Lower lobe of right lung (tissue), 2 donors: ENCODE measurements at regions not wholly inside any gene's neighbourhood (a gene's known extent, or its start where the extent isn't known, plus 50 kb on each side); places are given as distances from the start of the nearest gene placed in this dataset.

Experiments
- ATAC-seq, 2 donors: fragments of 200-7000 bp; cut with Tn5 transposase; one replicate each; pipeline ENCODE4 v1.9.1; 2020 to 2022; ENCODE audit warnings: mild to moderate bottlenecking in 2 of 2, moderate library complexity in 2 of 2
- DNase-seq: peaks from one replicate; pipeline ENCODE4 v3.0.0-alpha.2; 2020
- H3K27ac ChIP-seq: fragments of 200-600 bp; one replicate; pipeline ENCODE4 v1.8.0; 2022
- H3K27me3 ChIP-seq: fragments of 200-600 bp; one replicate; pipeline ENCODE4 v1.8.0; 2022; ENCODE audit warnings: low read depth
- H3K36me3 ChIP-seq: fragments of 200-600 bp; one replicate; pipeline ENCODE4 v1.8.0; 2022; ENCODE audit warnings: mild to moderate bottlenecking
- H3K4me1 ChIP-seq: fragments of 200-600 bp; one replicate; pipeline ENCODE4 v1.8.0; 2022
- H3K4me3 ChIP-seq: fragments of 200-600 bp; one replicate; pipeline ENCODE4 v1.8.0; 2022; ENCODE audit warnings: mild to moderate bottlenecking
- H3K9me3 ChIP-seq: fragments of 200-600 bp; one replicate; pipeline ENCODE4 v1.8.0; 2022
- intact Hi-C: fragments of 100-400 bp; cut with DNase I; formaldehyde crosslinking; loops from one replicate; pipeline ENCODE4 v1.11.0; 2022
- TF ChIP-seq, protein P1 (sequence below): fragments of 200-600 bp; IDR thresholded peaks from one replicate; pipeline ENCODE4 v1.8.0; 2022; ENCODE audit warnings: antibody characterized with exemption, mild to moderate bottlenecking
- donor health status: DM: no; HTN: yes; CAD: no; lungs with severe emphysema.

DNA sequence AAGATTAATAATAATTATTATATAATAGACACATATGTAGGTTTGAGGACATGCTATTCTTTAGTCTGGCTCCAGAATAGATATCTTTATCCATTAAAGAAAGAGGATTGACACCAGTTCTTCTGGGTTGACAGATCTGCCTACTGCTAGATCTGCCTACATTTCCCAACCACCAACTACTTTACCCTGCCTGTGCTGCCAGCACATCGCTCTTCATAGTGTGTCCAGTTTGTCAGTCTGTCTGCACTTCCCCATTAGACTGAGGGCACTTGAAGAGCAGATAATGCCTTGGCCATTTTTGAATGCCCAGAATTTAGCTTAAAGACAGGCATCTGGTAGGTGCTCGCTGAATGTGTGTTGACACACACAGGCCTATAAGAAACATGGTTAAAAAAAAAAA, 910.1 kb upstream of the FAT3 start:
- intact Hi-C loops: no loop called here
- DNase-seq (no peak), ATAC-seq (no peak)
- Histone ChIP-seq H3K27ac (no peak overlapping the region), H3K4me1 (no peaks in the 10 kb centered on the region), H3K27me3 (no peaks in the 10 kb centered on the region), H3K36me3 (no peaks in the 10 kb centered on the region), H3K4me3 (no peak overlapping the region), H3K9me3 (no peaks in the 10 kb centered on the region)
- TF ChIP-seq, protein P1, sequence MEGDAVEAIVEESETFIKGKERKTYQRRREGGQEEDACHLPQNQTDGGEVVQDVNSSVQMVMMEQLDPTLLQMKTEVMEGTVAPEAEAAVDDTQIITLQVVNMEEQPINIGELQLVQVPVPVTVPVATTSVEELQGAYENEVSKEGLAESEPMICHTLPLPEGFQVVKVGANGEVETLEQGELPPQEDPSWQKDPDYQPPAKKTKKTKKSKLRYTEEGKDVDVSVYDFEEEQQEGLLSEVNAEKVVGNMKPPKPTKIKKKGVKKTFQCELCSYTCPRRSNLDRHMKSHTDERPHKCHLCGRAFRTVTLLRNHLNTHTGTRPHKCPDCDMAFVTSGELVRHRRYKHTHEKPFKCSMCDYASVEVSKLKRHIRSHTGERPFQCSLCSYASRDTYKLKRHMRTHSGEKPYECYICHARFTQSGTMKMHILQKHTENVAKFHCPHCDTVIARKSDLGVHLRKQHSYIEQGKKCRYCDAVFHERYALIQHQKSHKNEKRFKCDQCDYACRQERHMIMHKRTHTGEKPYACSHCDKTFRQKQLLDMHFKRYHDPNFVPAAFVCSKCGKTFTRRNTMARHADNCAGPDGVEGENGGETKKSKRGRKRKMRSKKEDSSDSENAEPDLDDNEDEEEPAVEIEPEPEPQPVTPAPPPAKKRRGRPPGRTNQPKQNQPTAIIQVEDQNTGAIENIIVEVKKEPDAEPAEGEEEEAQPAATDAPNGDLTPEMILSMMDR: no peak

DNA sequence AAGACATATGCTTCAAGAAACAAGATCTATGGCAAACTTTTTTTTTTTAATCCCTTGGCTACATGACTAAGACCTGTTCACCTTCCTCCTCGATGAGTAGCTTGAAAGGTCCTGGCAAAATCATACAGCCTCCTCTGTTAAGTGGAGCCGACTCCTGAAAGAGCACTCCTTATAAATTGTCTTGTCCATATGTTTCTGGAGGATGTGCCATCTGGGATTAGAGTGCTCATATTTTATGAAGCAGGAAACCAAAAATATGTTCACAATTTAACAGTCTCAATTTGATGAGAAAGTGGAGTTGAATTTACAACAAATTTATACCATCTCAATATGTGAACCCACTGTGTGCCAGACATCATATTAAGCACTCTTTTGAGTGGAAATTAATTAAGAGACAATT, 912.1 kb upstream of the FAT3 start:
- H3K27ac ChIP-seq: no peak overlapping the region
- TF ChIP-seq, protein P1: no peak
- DNase-seq (no peak), ATAC-seq (no peak)
- H3K4me1 ChIP-seq: no peaks in the 10 kb centered on the region
- no peaks in the 10 kb centered on the region for H3K36me3 ChIP-seq
- intact Hi-C loops: no loop called here
- no peaks in the 10 kb centered on the region for H3K27me3 ChIP-seq
- no peaks in the 10 kb centered on the region for H3K9me3 ChIP-seq
- H3K4me3 ChIP-seq: no peak overlapping the region

DNA sequence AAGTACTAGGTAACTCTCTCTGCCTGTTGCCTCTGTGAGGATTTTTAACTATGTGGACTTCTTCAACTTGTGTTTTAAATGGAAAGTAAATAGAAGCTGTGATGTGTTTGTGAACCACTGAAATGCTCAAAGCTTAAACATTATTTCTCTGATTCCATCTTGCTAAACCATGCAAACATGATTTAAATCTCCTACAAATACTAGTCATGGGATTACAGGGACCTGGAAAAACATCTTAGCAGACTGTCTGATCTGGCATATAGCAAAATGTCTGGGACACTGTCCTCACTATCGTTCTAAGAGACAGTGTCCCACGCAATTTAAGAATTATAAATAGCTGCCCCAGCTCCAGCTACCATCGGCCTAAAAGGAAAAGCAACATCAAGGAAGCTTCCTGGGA, 914.5 kb upstream of the FAT3 start:
- TF ChIP-seq, protein P1: no peak
- no peak for DNase-seq
- H3K4me1 ChIP-seq: no peaks in the 10 kb centered on the region
- H3K9me3 ChIP-seq: no peaks in the 10 kb centered on the region
- no peaks in the 10 kb centered on the region for H3K27me3 ChIP-seq
- no peaks in the 10 kb centered on the region for H3K36me3 ChIP-seq
- no peak for ATAC-seq
- intact Hi-C loops: no loop called here
- H3K27ac ChIP-seq: no peak overlapping the region
- H3K4me3 ChIP-seq: no peak overlapping the region

DNA sequence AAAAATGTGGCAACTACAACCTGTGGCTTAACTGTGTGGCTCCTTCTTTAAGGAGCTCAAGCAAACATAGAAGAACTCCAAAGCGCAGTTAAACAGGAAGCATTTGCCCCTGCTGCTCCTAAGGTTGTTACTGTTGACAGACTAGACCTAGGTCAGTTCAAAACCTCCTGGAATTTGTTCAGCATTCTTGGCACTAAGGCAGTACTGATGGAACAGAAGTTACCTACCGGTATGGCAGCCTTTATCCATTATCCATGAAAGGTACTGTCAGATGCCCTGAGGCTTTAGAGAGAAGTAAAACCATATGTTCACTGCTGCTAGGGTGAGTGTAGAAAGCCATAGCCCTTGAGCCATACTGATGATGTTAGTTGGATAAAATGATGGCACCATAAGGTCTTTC, 916.5 kb upstream of the FAT3 start:
- Histone ChIP-seq H3K4me1 (no peaks in the 10 kb centered on the region), H3K27ac (no peak overlapping the region), H3K4me3 (no peak overlapping the region), H3K27me3 (no peaks in the 10 kb centered on the region), H3K9me3 (no peaks in the 10 kb centered on the region), H3K36me3 (no peaks in the 10 kb centered on the region)
- TF ChIP-seq, protein P1: no peak
- DNase-seq: no peak
- ATAC-seq: no peak
- intact Hi-C loops: no loop called here

DNA sequence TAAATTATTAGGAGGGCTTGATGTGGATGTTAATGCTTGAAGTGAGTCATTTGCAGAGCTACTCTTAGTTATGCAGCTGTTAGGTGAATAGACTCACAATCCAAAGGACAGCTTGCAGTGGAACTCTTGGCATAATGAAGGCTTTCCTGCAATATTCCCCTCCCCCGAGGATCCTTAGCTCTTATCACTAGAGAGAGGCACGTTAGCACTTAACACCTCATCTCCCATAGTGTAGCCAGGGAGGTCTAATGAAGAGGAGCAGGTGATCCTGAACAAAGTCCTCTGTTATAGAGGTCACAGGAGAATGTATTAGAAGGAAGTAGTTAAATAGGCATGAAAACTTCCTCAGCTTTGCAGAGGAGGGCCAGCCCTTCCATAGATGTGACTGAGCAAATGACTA, 919.2 kb upstream of the FAT3 start:
- DNase-seq (no peak), ATAC-seq (no peak)
- H3K27me3 ChIP-seq: no peaks in the 10 kb centered on the region
- no peaks in the 10 kb centered on the region for H3K9me3 ChIP-seq
- no peaks in the 10 kb centered on the region for H3K36me3 ChIP-seq
- H3K4me1 ChIP-seq: no peaks in the 10 kb centered on the region
- TF ChIP-seq, protein P1: no peak
- intact Hi-C loops: no loop called here
- H3K27ac ChIP-seq: no peak overlapping the region
- no peak overlapping the region for H3K4me3 ChIP-seq

DNA sequence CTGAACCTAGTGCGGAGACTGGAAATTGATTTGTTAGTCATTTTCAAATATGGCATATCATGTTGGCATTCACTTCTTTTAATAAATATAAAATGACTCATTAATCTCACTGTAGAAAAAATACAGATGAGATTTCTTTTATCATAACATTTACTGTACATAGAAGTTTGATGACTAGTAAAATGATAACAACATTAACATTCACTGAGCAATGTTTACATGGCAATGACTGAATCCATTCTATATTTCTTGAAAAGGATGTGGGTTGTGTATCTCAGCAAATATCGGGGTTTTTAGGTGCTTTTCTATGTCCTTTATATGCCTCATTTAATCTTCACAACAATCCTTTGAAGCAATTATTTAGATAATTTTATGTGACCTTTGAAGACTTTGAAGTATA, 920.9 kb upstream of the FAT3 start:
- H3K27me3 ChIP-seq: no peaks in the 10 kb centered on the region
- intact Hi-C loops: no loop called here
- H3K36me3 ChIP-seq: no peaks in the 10 kb centered on the region
- no peak overlapping the region for H3K27ac ChIP-seq
- H3K9me3 ChIP-seq: no peaks in the 10 kb centered on the region
- DNase-seq (no peak), ATAC-seq (no peak)
- no peaks in the 10 kb centered on the region for H3K4me1 ChIP-seq
- H3K4me3 ChIP-seq: no peak overlapping the region
- TF ChIP-seq, protein P1: no peak
